ENCODE measurements at regions not wholly inside any gene's neighbourhood (a gene's known extent, or its start where the extent isn't known, plus 50 kb on each side); places are given as distances from the start of the nearest gene placed in this dataset.

GRCh38 chr2:16119741-16120140 is 179.4 kb downstream of the MYCN start:
- TF ChIP-seq POLR2A (IDR thresholded peaks at IDR 0.05) (no peak), CTCF (IDR thresholded peaks at IDR 0.05) (no peak)
